HG03196 (cell line): ENCODE measurements at regions not wholly inside any gene's neighbourhood (a gene's known extent, or its start where the extent isn't known, plus 50 kb on each side); places are given as distances from the start of the nearest gene placed in this dataset.

Experiments used
- ATAC-seq: cut with Tn5 transposase; IDR thresholded peaks from one replicate; pipeline ENCODE4 v1.9.1; 2021; ENCODE audit not compliant: unreplicated experiment

DNA sequence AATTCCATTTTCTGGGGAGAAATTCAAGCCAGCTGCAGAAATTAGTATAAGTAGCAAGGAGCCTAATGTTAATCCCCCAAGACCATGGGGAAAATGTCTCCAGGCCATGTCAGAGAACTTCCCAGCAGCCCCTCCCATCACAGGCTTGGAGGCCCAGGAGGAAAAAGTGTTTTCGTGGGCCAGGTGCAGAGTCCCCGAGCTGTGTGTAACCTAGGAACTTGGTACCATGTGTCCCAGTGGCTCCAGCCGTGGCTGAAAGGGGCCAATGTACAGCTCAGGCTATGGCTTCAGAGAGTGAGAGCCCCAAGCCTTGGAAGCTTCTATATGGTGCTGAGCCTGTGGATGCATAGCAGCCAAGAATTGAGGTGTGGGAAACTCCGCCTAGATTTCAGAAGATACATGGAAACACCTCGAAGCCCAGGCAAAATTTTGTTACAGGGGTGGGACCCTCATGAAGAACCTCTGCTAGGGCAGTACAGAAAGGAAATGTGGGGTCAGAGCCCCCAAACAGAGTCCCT is 286.3 kb downstream of the MATN1 start:
- no peak for ATAC-seq

- ATAC-seq = no peak
These were observed 295.8 kb downstream of the MATN1 start for GRCh38 chr1:30427545-30427944.

- ATAC-seq = no peak
These were observed 298.3 kb downstream of the MATN1 start for GRCh38 chr1:30425046-30425445.

GRCh38 chr1:30423570-30423969 is 299.8 kb downstream of the MATN1 start:
- ATAC-seq = no peak

DNA sequence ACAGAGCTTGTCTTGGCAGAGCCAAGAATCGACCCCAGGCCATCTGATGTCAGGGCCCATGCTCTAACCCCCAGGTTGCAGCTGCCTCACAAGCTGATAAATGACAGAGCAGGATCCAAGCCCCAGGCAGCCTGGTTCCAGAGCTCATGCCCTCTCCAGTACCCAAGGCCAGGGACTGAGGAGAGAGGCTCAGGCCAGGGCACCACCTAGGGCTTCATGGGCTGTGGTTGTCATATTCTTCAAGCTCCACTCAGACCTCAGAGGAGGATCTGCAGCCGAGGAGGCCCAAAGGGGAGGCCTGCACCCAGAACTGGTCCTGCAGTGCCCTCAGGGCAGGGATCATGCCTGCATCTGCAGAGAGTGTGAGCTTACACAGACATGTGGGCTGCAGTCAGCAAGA is 301.1 kb downstream of the MATN1 start:
- ATAC-seq = no peak

GRCh38 chr1:30420519-30421050 is 302.8 kb downstream of the MATN1 start:
- no peak for ATAC-seq

DNA sequence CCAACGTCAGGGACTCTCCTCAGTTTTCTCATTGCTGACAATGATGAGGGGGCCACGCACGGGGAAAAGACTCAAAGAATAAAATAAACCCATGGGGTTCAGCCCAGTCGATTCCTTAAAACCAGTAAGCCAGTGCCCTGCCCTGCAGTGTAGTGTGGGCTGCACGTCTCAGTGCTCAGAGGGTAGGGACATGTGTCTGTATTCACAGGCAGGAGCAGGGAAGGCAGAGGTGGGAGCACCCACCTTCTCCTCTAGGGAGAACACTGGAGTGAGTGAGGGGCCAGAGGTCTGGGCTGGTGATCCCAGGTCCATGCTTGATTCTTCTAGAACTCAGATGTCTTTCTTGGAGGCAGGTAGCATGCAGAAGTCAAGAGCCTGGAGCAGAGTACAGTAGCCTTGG is 303.6 kb downstream of the MATN1 start:
- no peak for ATAC-seq

- ATAC-seq = no peak
These were observed 304.3 kb downstream of the MATN1 start for GRCh38 chr1:30418939-30419720.

DNA sequence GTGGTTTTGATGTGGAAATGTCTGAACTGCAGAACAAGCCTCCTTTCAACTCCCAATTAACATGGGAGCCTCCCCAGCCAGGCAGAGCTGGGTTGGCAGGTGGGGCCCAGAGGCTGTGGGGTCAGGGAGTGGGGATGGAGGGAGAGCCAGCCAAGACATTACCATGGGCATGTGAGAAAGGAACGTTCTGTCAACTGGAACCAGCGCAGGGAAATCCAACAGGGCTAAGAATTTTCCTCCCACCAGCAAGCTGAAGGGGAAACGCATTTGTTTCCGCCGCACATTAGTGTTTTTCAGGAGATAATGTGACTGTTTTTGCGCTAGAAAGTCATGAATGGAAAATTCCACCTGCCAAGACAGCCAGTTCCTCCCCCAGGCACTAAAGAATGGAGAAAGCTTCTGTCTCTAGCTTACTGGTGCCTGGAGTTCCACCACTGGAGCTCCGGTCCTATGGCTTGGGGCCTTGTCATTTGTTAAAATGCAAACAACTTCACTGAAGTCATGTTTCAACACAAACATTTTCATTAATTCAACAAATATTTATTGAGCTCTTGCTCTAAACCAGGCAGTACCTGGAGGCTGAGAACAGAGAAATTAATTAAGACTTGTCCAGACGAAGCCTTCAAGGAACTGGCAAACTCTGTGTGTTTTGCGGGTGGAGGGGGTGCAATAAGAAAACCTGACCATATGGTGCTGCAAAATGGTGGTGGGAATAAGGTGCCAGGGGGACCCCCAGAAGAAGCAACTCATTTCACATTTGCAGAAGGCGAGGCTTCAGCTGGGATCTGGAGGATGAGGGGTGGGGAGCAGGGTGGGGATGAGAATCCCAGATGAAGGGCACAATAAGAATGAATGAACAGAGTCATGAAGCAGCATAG is 305.1 kb downstream of the MATN1 start:
- no peak for ATAC-seq

DNA sequence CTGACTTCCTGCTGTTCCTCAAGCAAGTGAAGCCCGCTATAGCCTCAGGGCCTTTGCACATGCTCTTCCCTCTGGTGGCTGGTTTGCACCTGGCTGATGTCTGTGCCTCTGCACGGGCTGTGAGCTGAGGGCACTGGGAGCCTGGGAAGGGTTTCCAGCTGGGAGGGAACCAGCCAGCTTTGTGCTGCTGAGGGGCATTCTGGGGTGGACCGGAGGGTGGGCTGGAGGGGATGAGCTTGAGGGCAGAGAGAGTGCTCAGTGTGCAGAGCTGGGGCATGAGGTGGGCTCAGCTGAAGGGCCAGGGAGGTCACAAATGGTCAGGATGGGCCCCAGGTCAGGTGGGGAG is 305.7 kb downstream of the MATN1 start:
- ATAC-seq = no peak

GRCh38 chr1:30417001-30417700 is 306.2 kb downstream of the MATN1 start:
- ATAC-seq = no peak

- no peak for ATAC-seq
These were observed 307.1 kb downstream of the MATN1 start for GRCh38 chr1:30416221-30416820.

DNA sequence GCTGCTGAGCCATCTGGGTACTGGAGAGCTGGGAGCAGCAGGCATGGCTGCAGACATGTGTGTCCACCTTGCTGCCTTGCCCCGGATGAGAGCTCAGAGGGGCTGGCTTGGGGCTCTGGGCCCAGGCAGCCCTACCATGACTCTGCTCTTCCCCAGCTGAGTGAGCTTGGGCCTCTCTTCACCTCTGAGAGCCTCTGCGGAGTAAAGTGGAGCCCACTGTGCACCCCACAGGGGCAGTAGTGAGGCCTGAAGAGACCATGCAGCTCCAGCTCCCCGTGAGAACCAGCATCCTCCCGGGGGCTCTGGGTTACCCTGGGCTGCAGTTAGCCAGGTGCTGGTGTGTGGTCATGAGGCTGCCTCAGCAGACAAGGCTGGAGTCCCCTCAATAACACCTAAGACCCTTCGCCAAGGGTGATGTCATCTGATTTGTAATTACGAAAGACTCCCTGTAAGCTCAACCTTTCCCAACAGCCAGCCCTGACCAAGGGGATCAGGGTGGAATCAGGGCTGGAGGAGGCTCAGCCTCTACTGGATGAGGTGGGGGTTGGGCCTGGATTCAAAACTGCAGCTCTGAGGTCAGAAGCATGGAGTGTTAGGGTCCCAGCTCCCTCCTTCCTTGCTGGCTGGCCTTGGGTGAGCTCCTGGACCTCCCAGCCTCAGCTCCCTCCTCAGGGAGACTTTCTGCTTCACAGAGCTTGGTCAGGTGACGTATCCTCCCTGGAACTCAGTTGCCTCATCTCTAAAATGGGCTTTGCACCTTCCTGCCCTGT is 308.0 kb downstream of the MATN1 start:
- ATAC-seq = no peak

- ATAC-seq = no peak
These were observed 308.6 kb downstream of the MATN1 start for GRCh38 chr1:30414851-30415165.

- no peak for ATAC-seq
These were observed 309.1 kb downstream of the MATN1 start for GRCh38 chr1:30414086-30414850.

GRCh38 chr1:30413606-30414005 is 309.8 kb downstream of the MATN1 start:
- ATAC-seq = no peak

GRCh38 chr1:30413111-30413440 is 310.3 kb downstream of the MATN1 start:
- no peak for ATAC-seq

DNA sequence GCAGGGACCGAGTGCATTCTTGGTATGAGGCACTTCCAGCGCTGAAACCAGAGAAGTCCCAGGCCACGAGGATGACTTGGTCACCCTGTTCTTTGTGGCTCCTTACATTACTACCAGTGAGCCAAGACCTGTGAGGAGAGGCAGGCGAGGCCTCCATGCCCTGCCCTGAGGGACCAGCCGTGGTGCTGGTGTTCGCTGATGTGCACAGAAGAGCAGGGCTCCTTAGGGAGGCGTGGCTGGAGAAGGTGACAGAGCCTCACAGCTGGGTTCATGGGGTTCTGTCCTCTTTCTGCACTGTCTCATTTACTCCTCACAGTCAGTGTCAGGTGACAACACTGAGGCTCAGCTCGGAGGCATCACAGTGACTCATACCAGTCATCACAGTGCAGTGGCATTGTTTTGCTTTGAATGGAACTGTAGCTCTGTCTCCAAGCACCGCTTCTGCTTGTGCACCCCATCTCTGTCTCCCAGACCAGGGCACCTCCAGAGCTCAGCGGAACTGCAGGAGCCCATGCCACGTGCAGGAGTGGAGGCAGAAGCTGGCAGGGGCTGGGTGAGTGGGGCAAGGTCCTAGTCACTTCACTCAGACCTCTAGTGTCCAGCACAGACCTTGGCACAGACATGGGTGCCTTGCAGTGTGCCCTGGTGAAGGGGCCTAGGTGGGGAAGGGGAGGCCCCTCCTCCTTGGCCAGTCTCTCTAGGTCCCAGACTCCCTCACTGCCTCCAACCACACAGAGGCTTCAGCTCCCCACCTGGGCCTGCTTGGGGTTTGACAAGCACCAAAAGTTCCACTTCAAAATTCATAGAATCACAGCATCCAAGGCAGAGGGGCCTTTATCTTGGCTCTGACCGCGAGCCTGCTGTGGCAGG is 310.9 kb downstream of the MATN1 start:
- no peak for ATAC-seq

DNA sequence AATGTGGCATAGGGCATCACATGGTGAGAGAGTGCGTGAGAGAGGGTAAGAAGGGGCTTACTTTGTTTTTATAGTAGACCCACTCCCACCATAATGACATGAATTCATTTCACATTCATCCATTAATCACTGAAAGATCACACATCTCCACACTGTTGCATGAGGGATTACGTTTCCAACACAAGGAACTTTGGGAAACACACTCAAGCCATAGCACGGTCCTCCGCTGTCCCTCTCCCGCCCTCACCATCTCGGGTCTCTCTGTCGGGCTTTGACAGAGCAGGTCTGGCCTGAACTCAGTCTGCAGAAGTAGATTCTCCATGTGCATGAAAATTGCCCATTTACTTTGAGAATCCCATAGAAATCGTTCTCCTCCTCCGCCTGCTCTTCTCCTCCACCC is 312.2 kb downstream of the MATN1 start:
- ATAC-seq = no peak
